Hematopoietic multipotent progenitor cell (in vitro differentiated cells): ENCODE measurements at regions not wholly inside any gene's neighbourhood (a gene's known extent, or its start where the extent isn't known, plus 50 kb on each side); places are given as distances from the start of the nearest gene placed in this dataset.
"Not testable (repeated sequence)": the region's sequence is repeated elsewhere in the genome, so short reads cannot be mapped to it uniquely, and the experiment has no call there.

Experiments
- DNase-seq, 3 donors: peaks; one replicate each; pipeline ENCODE4 v3.0.0-alpha.2; 2011 to 2015; ENCODE audit warnings: low read depth in 2 of 3, low spot score in 2 of 3

GRCh38 chrX:497186-498014, 110.7 kb upstream of the PPP2R3B start:
- no peak for DNase-seq

- not testable (repeated sequence) for DNase-seq
These were observed 112.2 kb upstream of the PPP2R3B start for GRCh38 chrX:498901-499300.

GRCh38 chrX:499870-500364, 113.2 kb upstream of the PPP2R3B start:
- no peak for DNase-seq

- no peak for DNase-seq
These were observed 113.8 kb upstream of the PPP2R3B start for GRCh38 chrX:500481-501010.

- no peak for DNase-seq
These were observed 119.6 kb upstream of the PPP2R3B start for GRCh38 chrX:506341-506740.

GRCh38 chrX:508163-508562, 121.5 kb upstream of the PPP2R3B start:
- DNase-seq, result no peak

GRCh38 chrX:508821-509220, 121.8 kb upstream of the SHOX start:
- DNase-seq, result not testable (repeated sequence)

- not testable (repeated sequence) for DNase-seq
These were observed 119.5 kb upstream of the SHOX start for GRCh38 chrX:511089-511488.

- DNase-seq, result no peak
These were observed 112.3 kb upstream of the SHOX start for GRCh38 chrX:518319-518718.

- DNase-seq, result no peak
These were observed 110.8 kb upstream of the SHOX start for GRCh38 chrX:519741-520140.

GRCh38 chrX:522456-522855, 108.1 kb upstream of the SHOX start:
- DNase-seq, result no peak

- no peak for DNase-seq
These were observed 105.5 kb upstream of the SHOX start for GRCh38 chrX:525134-525533.

- no peak for DNase-seq
These were observed 104.0 kb upstream of the SHOX start for GRCh38 chrX:526295-527224.

- DNase-seq, result no peak
These were observed 99.6 kb upstream of the SHOX start for GRCh38 chrX:530726-531610.

GRCh38 chrX:531611-531936, 99.0 kb upstream of the SHOX start:
- DNase-seq, result no peak

- no peak for DNase-seq
These were observed 95.8 kb upstream of the SHOX start for GRCh38 chrX:534804-535203.

- DNase-seq, result no peak
These were observed 94.0 kb upstream of the SHOX start for GRCh38 chrX:536616-537015.

- no peak for DNase-seq
These were observed 93.4 kb upstream of the SHOX start for GRCh38 chrX:537151-537550.

- no peak for DNase-seq
These were observed 92.3 kb upstream of the SHOX start for GRCh38 chrX:538311-538710.

GRCh38 chrX:541006-541405, 89.6 kb upstream of the SHOX start:
- DNase-seq, result not testable (repeated sequence)
